ENCODE measurements at regions not wholly inside any gene's neighbourhood (a gene's known extent, or its start where the extent isn't known, plus 50 kb on each side); places are given as distances from the start of the nearest gene placed in this dataset.

GRCh38 chr14:101182476-101182875, 279.0 kb upstream of the RTL1 start:
- no peaks in the 10 kb centered on the region for H3K4me1 ChIP-seq (ENCODE audit: control insufficient read depth in 1 of 2, insufficient read depth in 1 of 2, low read depth in 1 of 2, low read length in 1 of 2)
- no peak overlapping the region for H3K4me3 ChIP-seq (ENCODE audit: low read depth in 1 of 2, low read length in 1 of 2)
- TF ChIP-seq CTCF (IDR thresholded peaks at IDR 0.05), result no peak
- no peaks in the 10 kb centered on the region for H3K36me3 ChIP-seq
- H3K9me3 ChIP-seq, result no peaks in the 10 kb centered on the region
- no peaks in the 10 kb centered on the region for H3K27me3 ChIP-seq
- H3K27ac ChIP-seq, result no peak overlapping the region

- no peaks in the 10 kb centered on the region for H3K4me1 ChIP-seq (ENCODE audit: control insufficient read depth in 1 of 2, insufficient read depth in 1 of 2, low read depth in 1 of 2, low read length in 1 of 2)
- H3K36me3 ChIP-seq, result no peaks in the 10 kb centered on the region
- H3K4me3 ChIP-seq (ENCODE audit: low read depth in 1 of 2, low read length in 1 of 2), result no peak overlapping the region
- TF ChIP-seq CTCF (IDR thresholded peaks at IDR 0.05), result no peak
- no peaks in the 10 kb centered on the region for H3K27me3 ChIP-seq
- no peaks in the 10 kb centered on the region for H3K9me3 ChIP-seq
- no peak overlapping the region for H3K27ac ChIP-seq
Observed at GRCh38 chr14:101183376-101184103, 280.0 kb upstream of the RTL1 start.

GRCh38 chr14:101184104-101184455, 280.6 kb upstream of the RTL1 start:
- Histone ChIP-seq H3K9me3 (no peaks in the 10 kb centered on the region), H3K36me3 (no peaks in the 10 kb centered on the region), H3K27ac (no peak overlapping the region), H3K4me1 (ENCODE audit: control insufficient read depth in 1 of 2, insufficient read depth in 1 of 2, low read depth in 1 of 2, low read length in 1 of 2) (no peaks in the 10 kb centered on the region), H3K27me3 (no peaks in the 10 kb centered on the region), H3K4me3 (ENCODE audit: low read depth in 1 of 2, low read length in 1 of 2) (no peak overlapping the region)
- TF ChIP-seq CTCF (IDR thresholded peaks at IDR 0.05), result no peak

GRCh38 chr14:101184572-101184971, 281.1 kb upstream of the RTL1 start:
- H3K4me1 ChIP-seq (ENCODE audit: control insufficient read depth in 1 of 2, insufficient read depth in 1 of 2, low read depth in 1 of 2, low read length in 1 of 2), result no peaks in the 10 kb centered on the region
- no peaks in the 10 kb centered on the region for H3K36me3 ChIP-seq
- no peak overlapping the region for H3K4me3 ChIP-seq (ENCODE audit: low read depth in 1 of 2, low read length in 1 of 2)
- no peaks in the 10 kb centered on the region for H3K27me3 ChIP-seq
- H3K9me3 ChIP-seq, result no peaks in the 10 kb centered on the region
- TF ChIP-seq CTCF (IDR thresholded peaks at IDR 0.05), result no peak
- no peak overlapping the region for H3K27ac ChIP-seq

GRCh38 chr14:101185073-101185835, 281.7 kb upstream of the RTL1 start:
- Histone ChIP-seq H3K9me3 (no peaks in the 10 kb centered on the region), H3K4me3 (ENCODE audit: low read depth in 1 of 2, low read length in 1 of 2) (no peak overlapping the region), H3K36me3 (no peaks in the 10 kb centered on the region), H3K27ac (no peak overlapping the region), H3K27me3 (no peaks in the 10 kb centered on the region), H3K4me1 (ENCODE audit: control insufficient read depth in 1 of 2, insufficient read depth in 1 of 2, low read depth in 1 of 2, low read length in 1 of 2) (no peaks in the 10 kb centered on the region)
- no peak for TF ChIP-seq CTCF (IDR thresholded peaks at IDR 0.05)
